ENCODE measurements at regions not wholly inside any gene's neighbourhood (a gene's known extent, or its start where the extent isn't known, plus 50 kb on each side); places are given as distances from the start of the nearest gene placed in this dataset.
"Not testable (repeated sequence)": the region's sequence is repeated elsewhere in the genome, so short reads cannot be mapped to it uniquely, and the experiment has no call there.

GRCh38 chr5:1735320-1735970 lies 64.2 kb downstream of the MRPL36 start:
- intact Hi-C loops (cut with micrococcal nuclease) = no loop called here
- Mint-ChIP-seq H3K27me3 (peaks cover 2% of the 10 kb centered on the region), H3K27ac (no peak overlapping the region), H3K4me1 (ENCODE audit: low read depth) (no peaks in the 10 kb centered on the region), H3K36me3 (ENCODE audit: low read depth) (no peaks in the 10 kb centered on the region), H3K9me3 (no peaks in the 10 kb centered on the region), H3K4me3 (no peak overlapping the region)

GRCh38 chr5:1734908-1735289 lies 64.7 kb downstream of the MRPL36 start:
- no peaks in the 10 kb centered on the region for H3K9me3 Mint-ChIP-seq
- H3K27ac Mint-ChIP-seq = no peak overlapping the region
- no peaks in the 10 kb centered on the region for H3K4me1 Mint-ChIP-seq (ENCODE audit: low read depth)
- intact Hi-C loops (cut with micrococcal nuclease) = no loop called here
- peaks cover 2% of the 10 kb centered on the region for H3K27me3 Mint-ChIP-seq
- no peaks in the 10 kb centered on the region for H3K36me3 Mint-ChIP-seq (ENCODE audit: low read depth)
- H3K4me3 Mint-ChIP-seq = no peak overlapping the region

GRCh38 chr5:1734271-1734907 lies 65.2 kb downstream of the MRPL36 start:
- H3K4me1 Mint-ChIP-seq (ENCODE audit: low read depth) = no peaks in the 10 kb centered on the region
- no peaks in the 10 kb centered on the region for H3K36me3 Mint-ChIP-seq (ENCODE audit: low read depth)
- peaks cover 2% of the 10 kb centered on the region for H3K27me3 Mint-ChIP-seq
- intact Hi-C loops (cut with micrococcal nuclease) = no loop called here
- no peak overlapping the region for H3K27ac Mint-ChIP-seq
- no peaks in the 10 kb centered on the region for H3K9me3 Mint-ChIP-seq
- H3K4me3 Mint-ChIP-seq = no peak overlapping the region

GRCh38 chr5:1733369-1733768 lies 66.3 kb downstream of the MRPL36 start:
- no peaks in the 10 kb centered on the region for H3K9me3 Mint-ChIP-seq
- no peaks in the 10 kb centered on the region for H3K27me3 Mint-ChIP-seq
- H3K4me3 Mint-ChIP-seq = no peak overlapping the region
- intact Hi-C loops (cut with micrococcal nuclease) = no loop called here
- no peak overlapping the region for H3K27ac Mint-ChIP-seq
- no peaks in the 10 kb centered on the region for H3K36me3 Mint-ChIP-seq (ENCODE audit: low read depth)
- H3K4me1 Mint-ChIP-seq (ENCODE audit: low read depth) = no peaks in the 10 kb centered on the region

- intact Hi-C loops (cut with micrococcal nuclease) = no loop called here
- Mint-ChIP-seq H3K36me3 (ENCODE audit: low read depth) (no peaks in the 10 kb centered on the region), H3K4me1 (ENCODE audit: low read depth) (no peaks in the 10 kb centered on the region), H3K27ac (no peak overlapping the region), H3K9me3 (no peaks in the 10 kb centered on the region), H3K27me3 (no peaks in the 10 kb centered on the region), H3K4me3 (no peak overlapping the region)
Observed at GRCh38 chr5:1732945-1733344, 66.7 kb downstream of the MRPL36 start.

GRCh38 chr5:1732238-1732941 lies 67.2 kb downstream of the MRPL36 start:
- Mint-ChIP-seq H3K9me3 (no peaks in the 10 kb centered on the region), H3K4me3 (no peak overlapping the region), H3K27ac (no peak overlapping the region), H3K27me3 (no peaks in the 10 kb centered on the region), H3K36me3 (ENCODE audit: low read depth) (no peaks in the 10 kb centered on the region), H3K4me1 (ENCODE audit: low read depth) (no peaks in the 10 kb centered on the region)
- intact Hi-C loops (cut with micrococcal nuclease) = no loop called here

GRCh38 chr5:1731855-1732237 lies 67.8 kb downstream of the MRPL36 start:
- H3K36me3 Mint-ChIP-seq (ENCODE audit: low read depth); H3K27ac Mint-ChIP-seq; H3K27me3 Mint-ChIP-seq; H3K4me1 Mint-ChIP-seq (ENCODE audit: low read depth); intact Hi-C loops (cut with micrococcal nuclease); H3K9me3 Mint-ChIP-seq; H3K4me3 Mint-ChIP-seq: not testable (repeated sequence)

GRCh38 chr5:1731091-1731639 lies 68.5 kb downstream of the MRPL36 start:
- no peak overlapping the region for H3K27ac Mint-ChIP-seq
- no peaks in the 10 kb centered on the region for H3K9me3 Mint-ChIP-seq
- H3K36me3 Mint-ChIP-seq (ENCODE audit: low read depth) = no peaks in the 10 kb centered on the region
- H3K4me3 Mint-ChIP-seq = no peak overlapping the region
- peaks cover 8% of the 10 kb centered on the region for H3K27me3 Mint-ChIP-seq
- intact Hi-C loops (cut with micrococcal nuclease) = no loop called here
- no peaks in the 10 kb centered on the region for H3K4me1 Mint-ChIP-seq (ENCODE audit: low read depth)

- intact Hi-C loops (cut with micrococcal nuclease) = no loop called here
- Mint-ChIP-seq H3K27me3 (peaks cover 15% of the 10 kb centered on the region), H3K9me3 (no peaks in the 10 kb centered on the region)
Observed at GRCh38 chr5:1730487-1730847, 69.2 kb downstream of the MRPL36 start.

GRCh38 chr5:1729641-1730486 lies 69.8 kb downstream of the MRPL36 start:
- H3K4me3 Mint-ChIP-seq = no peak overlapping the region
- H3K27ac Mint-ChIP-seq = no peak overlapping the region
- H3K9me3 Mint-ChIP-seq = no peaks in the 10 kb centered on the region
- H3K27me3 Mint-ChIP-seq = peaks cover 21% of the 10 kb centered on the region
- H3K36me3 Mint-ChIP-seq (ENCODE audit: low read depth) = no peaks in the 10 kb centered on the region
- intact Hi-C loops (cut with micrococcal nuclease) = no loop called here
- no peaks in the 10 kb centered on the region for H3K4me1 Mint-ChIP-seq (ENCODE audit: low read depth)

More at GRCh38 chr5:1730487-1730847, 69.2 kb downstream of the MRPL36 start:
- Mint-ChIP-seq H3K36me3 (ENCODE audit: low read depth) (no peaks in the 10 kb centered on the region), H3K4me3 (no peak overlapping the region), H3K4me1 (ENCODE audit: low read depth) (no peaks in the 10 kb centered on the region), H3K27ac (no peak overlapping the region)

GRCh38 chr5:1728846-1729245 lies 70.8 kb downstream of the MRPL36 start:
- H3K27me3 Mint-ChIP-seq = peaks cover 27% of the 10 kb centered on the region
- H3K9me3 Mint-ChIP-seq = no peaks in the 10 kb centered on the region
- intact Hi-C loops (cut with micrococcal nuclease) = no loop called here
- no peaks in the 10 kb centered on the region for H3K36me3 Mint-ChIP-seq (ENCODE audit: low read depth)
- no peak overlapping the region for H3K27ac Mint-ChIP-seq
- H3K4me3 Mint-ChIP-seq = no peak overlapping the region
- H3K4me1 Mint-ChIP-seq (ENCODE audit: low read depth) = no peaks in the 10 kb centered on the region

GRCh38 chr5:1727571-1727970 lies 72.1 kb downstream of the MRPL36 start:
- peaks cover 32% of the 10 kb centered on the region for H3K27me3 Mint-ChIP-seq
- H3K27ac Mint-ChIP-seq = no peak overlapping the region
- intact Hi-C loops (cut with micrococcal nuclease) = no loop called here
- no peaks in the 10 kb centered on the region for H3K9me3 Mint-ChIP-seq
- no peaks in the 10 kb centered on the region for H3K4me1 Mint-ChIP-seq (ENCODE audit: low read depth)
- no peaks in the 10 kb centered on the region for H3K36me3 Mint-ChIP-seq (ENCODE audit: low read depth)
- H3K4me3 Mint-ChIP-seq = no peak overlapping the region

GRCh38 chr5:1726956-1727355 lies 72.7 kb downstream of the MRPL36 start:
- H3K4me3 Mint-ChIP-seq = no peak overlapping the region
- H3K4me1 Mint-ChIP-seq (ENCODE audit: low read depth) = no peaks in the 10 kb centered on the region
- no peaks in the 10 kb centered on the region for H3K36me3 Mint-ChIP-seq (ENCODE audit: low read depth)
- H3K9me3 Mint-ChIP-seq = no peaks in the 10 kb centered on the region
- peaks cover 32% of the 10 kb centered on the region for H3K27me3 Mint-ChIP-seq
- intact Hi-C loops (cut with micrococcal nuclease) = no loop called here
- H3K27ac Mint-ChIP-seq = no peak overlapping the region

GRCh38 chr5:1726469-1726865 lies 73.2 kb downstream of the MRPL36 start:
- intact Hi-C loops (cut with micrococcal nuclease) = no loop called here
- Mint-ChIP-seq H3K4me1 (ENCODE audit: low read depth) (no peaks in the 10 kb centered on the region), H3K9me3 (no peaks in the 10 kb centered on the region), H3K27me3 (peaks cover 32% of the 10 kb centered on the region), H3K27ac (no peak overlapping the region), H3K36me3 (ENCODE audit: low read depth) (no peaks in the 10 kb centered on the region), H3K4me3 (no peak overlapping the region)
